ENCODE measurements at regions not wholly inside any gene's neighbourhood (a gene's known extent, or its start where the extent isn't known, plus 50 kb on each side); places are given as distances from the start of the nearest gene placed in this dataset.

DNA sequence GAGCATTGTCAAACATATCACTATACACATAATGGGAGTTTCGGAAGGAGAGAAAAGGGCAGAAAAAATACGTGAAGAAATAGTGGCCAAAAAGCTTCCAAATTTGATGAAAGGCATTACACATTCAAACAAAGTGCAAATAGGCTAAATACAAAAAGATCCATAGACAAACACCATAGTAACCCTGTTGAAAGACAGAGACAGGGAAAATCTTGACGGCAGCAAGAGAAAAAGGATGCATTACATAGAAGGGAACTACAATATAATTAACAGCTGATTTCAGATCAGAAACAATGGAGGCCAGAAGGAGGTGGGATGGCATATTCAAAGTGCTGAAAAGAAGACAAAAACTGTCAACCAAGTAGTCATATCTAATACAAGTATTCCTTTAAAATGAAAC is 170.8 kb downstream of the MRPL14 start:
- ATAC-seq (ENCODE audit: low read depth) (no peak), DNase-seq (no peak)
- Histone ChIP-seq H3K4me2 (replicated peaks; ENCODE audit: low read depth, low read length, poor library complexity, severe bottlenecking) (no peak overlapping the region), H3K9ac (ENCODE audit: low read length) (no peak overlapping the region), H3K36me3 (replicated peaks in 1 of 2; ENCODE audit: control extremely low read depth in 1 of 2, control insufficient read depth in 1 of 2, extremely low read depth in 1 of 2, insufficient read depth in 2 of 2, low read length in 1 of 2) (no peaks in the 10 kb centered on the region), H3K27ac (ENCODE audit: low read length in 2 of 2) (no peak overlapping the region), H2AFZ (ENCODE audit: insufficient read depth, low read depth, low read length, poor library complexity, severe bottlenecking) (no peak overlapping the region), H3K4me3 (ENCODE audit: control extremely low read depth in 1 of 5, extremely low read depth in 1 of 5, insufficient read depth in 1 of 5, low read depth in 2 of 5, low read length in 4 of 5) (no peak overlapping the region), H3K27me3 (replicated peaks in 1 of 4; ENCODE audit: control extremely low read depth in 1 of 4, control insufficient read depth in 3 of 4, insufficient read depth in 4 of 4, low read length in 3 of 4) (peaks cover 0 to 17% (median 9%) of the 10 kb centered on the region in 4 experiments), H3K4me1 (ENCODE audit: control insufficient read depth in 2 of 2, insufficient read depth in 2 of 2, low read length in 2 of 2) (no peaks in the 10 kb centered on the region), H3K9me3 (ENCODE audit: control extremely low read depth in 1 of 3, control insufficient read depth in 2 of 3, insufficient read depth in 1 of 3, low read length in 2 of 3) (peaks cover 0 to 9% (median 0%) of the 10 kb centered on the region in 3 donors), H4K20me1 (ENCODE audit: control insufficient read depth, insufficient read depth, low read length, poor library complexity, severe bottlenecking) (no peaks in the 10 kb centered on the region), H3K79me2 (ENCODE audit: control insufficient read depth, insufficient read depth, low read length) (no peaks in the 10 kb centered on the region)
- no CpG with 5 or more reads among the region's 3 CpGs for WGBS (ENCODE audit: insufficient coverage)
- peaks cover 2% of the 10 kb centered on the region for H3K9me3 Mint-ChIP-seq (ENCODE audit: insufficient read depth)
- no peak for TF ChIP-seq EZH2 (IDR thresholded peaks at IDR 0.05; ENCODE audit: borderline replicate concordance, insufficient read depth, low read depth, low read length, poor library complexity, severe bottlenecking)
- TF ChIP-seq, protein P1, sequence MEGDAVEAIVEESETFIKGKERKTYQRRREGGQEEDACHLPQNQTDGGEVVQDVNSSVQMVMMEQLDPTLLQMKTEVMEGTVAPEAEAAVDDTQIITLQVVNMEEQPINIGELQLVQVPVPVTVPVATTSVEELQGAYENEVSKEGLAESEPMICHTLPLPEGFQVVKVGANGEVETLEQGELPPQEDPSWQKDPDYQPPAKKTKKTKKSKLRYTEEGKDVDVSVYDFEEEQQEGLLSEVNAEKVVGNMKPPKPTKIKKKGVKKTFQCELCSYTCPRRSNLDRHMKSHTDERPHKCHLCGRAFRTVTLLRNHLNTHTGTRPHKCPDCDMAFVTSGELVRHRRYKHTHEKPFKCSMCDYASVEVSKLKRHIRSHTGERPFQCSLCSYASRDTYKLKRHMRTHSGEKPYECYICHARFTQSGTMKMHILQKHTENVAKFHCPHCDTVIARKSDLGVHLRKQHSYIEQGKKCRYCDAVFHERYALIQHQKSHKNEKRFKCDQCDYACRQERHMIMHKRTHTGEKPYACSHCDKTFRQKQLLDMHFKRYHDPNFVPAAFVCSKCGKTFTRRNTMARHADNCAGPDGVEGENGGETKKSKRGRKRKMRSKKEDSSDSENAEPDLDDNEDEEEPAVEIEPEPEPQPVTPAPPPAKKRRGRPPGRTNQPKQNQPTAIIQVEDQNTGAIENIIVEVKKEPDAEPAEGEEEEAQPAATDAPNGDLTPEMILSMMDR (IDR thresholded peaks at IDR 0.05), result no peak
- no peak overlapping the region for H3K27ac Mint-ChIP-seq
- no peaks in the 10 kb centered on the region for H3K4me1 Mint-ChIP-seq
- ChIA-PET POLR2A (no interaction called here), CTCF (no interaction called here)
- intact Hi-C loops (cut with micrococcal nuclease), result no loop called here
- H3K27me3 Mint-ChIP-seq, result peaks cover 51% of the 10 kb centered on the region
- no peak overlapping the region for H3K4me3 Mint-ChIP-seq

DNA sequence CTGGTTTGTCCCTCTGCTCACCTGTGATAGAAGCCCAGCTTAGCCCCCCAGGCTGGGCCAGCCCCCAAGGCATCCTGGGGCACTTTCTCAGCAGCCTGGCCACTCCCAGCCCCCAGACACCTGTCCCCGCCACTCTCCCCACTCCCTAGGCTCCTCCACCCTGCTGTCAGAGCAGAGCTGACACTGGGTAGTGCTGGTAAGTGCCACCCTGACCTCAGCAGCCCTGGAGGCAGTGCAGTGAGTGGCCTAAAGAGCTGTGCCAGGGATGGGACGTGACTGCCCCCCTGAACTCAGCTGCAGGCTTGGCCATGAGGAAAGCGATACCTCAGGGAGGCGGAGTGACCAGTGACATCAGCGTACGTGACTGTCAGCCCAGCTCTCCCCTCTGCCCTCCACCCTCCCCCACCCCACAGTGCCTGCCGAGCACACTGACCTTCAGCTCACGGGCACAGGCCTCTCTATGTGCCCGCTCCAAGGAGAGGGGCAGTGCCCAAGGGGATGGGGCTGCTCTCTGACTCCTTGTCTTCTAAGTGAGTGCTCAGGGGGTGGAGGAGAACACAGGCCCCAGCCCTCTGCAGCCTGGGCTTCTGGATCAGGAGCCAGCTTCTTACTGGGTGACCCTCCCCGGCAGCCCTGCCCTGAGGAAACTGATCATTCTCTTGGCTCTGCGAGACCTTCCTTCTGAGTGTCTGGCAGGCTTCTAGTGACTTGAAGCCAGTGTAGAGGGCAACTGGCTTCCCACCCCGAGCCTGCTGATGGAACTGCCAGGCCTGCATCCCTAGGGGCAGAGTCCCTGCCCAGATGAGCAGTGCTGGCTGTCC is 172.7 kb downstream of the MRPL14 start:
- no peak overlapping the region for H3K4me3 ChIP-seq (ENCODE audit: control extremely low read depth in 1 of 5, extremely low read depth in 1 of 5, insufficient read depth in 1 of 5, low read depth in 2 of 5, low read length in 4 of 5)
- H3K9me3 ChIP-seq (ENCODE audit: control extremely low read depth in 1 of 3, control insufficient read depth in 2 of 3, insufficient read depth in 1 of 3, low read length in 2 of 3), result peaks cover 0 to 9% (median 0%) of the 10 kb centered on the region in 3 donors
- no peaks in the 10 kb centered on the region for H3K36me3 ChIP-seq (replicated peaks in 1 of 2; ENCODE audit: control extremely low read depth in 1 of 2, control insufficient read depth in 1 of 2, extremely low read depth in 1 of 2, insufficient read depth in 2 of 2, low read length in 1 of 2)
- no peaks in the 10 kb centered on the region for H3K4me1 Mint-ChIP-seq
- H3K9ac ChIP-seq (ENCODE audit: low read length), result no peak overlapping the region
- ATAC-seq (ENCODE audit: low read depth), result no peak
- H3K9me3 Mint-ChIP-seq (ENCODE audit: insufficient read depth), result peaks cover 2% of the 10 kb centered on the region
- peaks cover 45% of the 10 kb centered on the region for H3K27me3 Mint-ChIP-seq
- WGBS (ENCODE audit: insufficient coverage), result 89% methylated on average over 10 of the region's 12 CpGs
- H3K27me3 ChIP-seq (replicated peaks in 1 of 4; ENCODE audit: control extremely low read depth in 1 of 4, control insufficient read depth in 3 of 4, insufficient read depth in 4 of 4, low read length in 3 of 4), result peaks cover 0 to 19% (median 7%) of the 10 kb centered on the region in 4 experiments
- no peak for TF ChIP-seq EZH2 (IDR thresholded peaks at IDR 0.05; ENCODE audit: borderline replicate concordance, insufficient read depth, low read depth, low read length, poor library complexity, severe bottlenecking)
- TF ChIP-seq, protein P1 (IDR thresholded peaks at IDR 0.05), result no peak
- H3K4me1 ChIP-seq (ENCODE audit: control insufficient read depth in 2 of 2, insufficient read depth in 2 of 2, low read length in 2 of 2), result no peaks in the 10 kb centered on the region
- no peak overlapping the region for H3K27ac ChIP-seq (ENCODE audit: low read length in 2 of 2)
- no peak overlapping the region for H3K4me2 ChIP-seq (replicated peaks; ENCODE audit: low read depth, low read length, poor library complexity, severe bottlenecking)
- H2AFZ ChIP-seq (ENCODE audit: insufficient read depth, low read depth, low read length, poor library complexity, severe bottlenecking), result no peak overlapping the region
- H3K27ac Mint-ChIP-seq, result no peak overlapping the region
- intact Hi-C loops (cut with micrococcal nuclease), result no loop called here
- no peak overlapping the region for H3K4me3 Mint-ChIP-seq
- DNase-seq, result no peak
- no peaks in the 10 kb centered on the region for H3K79me2 ChIP-seq (ENCODE audit: control insufficient read depth, insufficient read depth, low read length)
- CTCF ChIA-PET, result no interaction called here
- no peaks in the 10 kb centered on the region for H4K20me1 ChIP-seq (ENCODE audit: control insufficient read depth, insufficient read depth, low read length, poor library complexity, severe bottlenecking)
- POLR2A ChIA-PET, result no interaction called here

Measured in B cell (primary cell).